GM12875 (cell line): ENCODE measurements at regions not wholly inside any gene's neighbourhood (a gene's known extent, or its start where the extent isn't known, plus 50 kb on each side); places are given as distances from the start of the nearest gene placed in this dataset.

Experiments
- H3K4me3 ChIP-seq: one replicate; pipeline ENCODE4 v1.5.1; 2011; ENCODE audit warnings: low read depth, low read length, control low read depth
- CTCF ChIP-seq: IDR thresholded peaks from 2 replicates; pipeline ENCODE4 v1.5.1; 2011; ENCODE audit warnings: low read depth, mild to moderate bottlenecking, control low read depth, inconsistent platforms, low read length, moderate library complexity, borderline replicate concordance; ENCODE audit not compliant: insufficient read depth

GRCh38 chr12:100733817-100734593 lies 60.6 kb upstream of the ANO4 start:
- TF ChIP-seq CTCF, result peak; percentile 41; the same call in 1 of the 2 replicates
- H3K4me3 ChIP-seq, result no peak overlapping the region

- no peak overlapping the region for H3K4me3 ChIP-seq
- TF ChIP-seq CTCF, result no peak
Measured at GRCh38 chr12:100737168-100737567, 57.4 kb upstream of the ANO4 start.

- no peak overlapping the region for H3K4me3 ChIP-seq
- TF ChIP-seq CTCF, result no peak
Measured at GRCh38 chr12:100738086-100738485, 56.5 kb upstream of the ANO4 start.

GRCh38 chr12:100741084-100741711 lies 53.4 kb upstream of the ANO4 start:
- TF ChIP-seq CTCF, result peak; percentile 61
- H3K4me3 ChIP-seq, result no peak overlapping the region

GRCh38 chr12:100743060-100743459 lies 51.5 kb upstream of the ANO4 start:
- no peak overlapping the region for H3K4me3 ChIP-seq
- TF ChIP-seq CTCF, result no peak
